ENCODE measurements at regions not wholly inside any gene's neighbourhood (a gene's known extent, or its start where the extent isn't known, plus 50 kb on each side); places are given as distances from the start of the nearest gene placed in this dataset.

DNA sequence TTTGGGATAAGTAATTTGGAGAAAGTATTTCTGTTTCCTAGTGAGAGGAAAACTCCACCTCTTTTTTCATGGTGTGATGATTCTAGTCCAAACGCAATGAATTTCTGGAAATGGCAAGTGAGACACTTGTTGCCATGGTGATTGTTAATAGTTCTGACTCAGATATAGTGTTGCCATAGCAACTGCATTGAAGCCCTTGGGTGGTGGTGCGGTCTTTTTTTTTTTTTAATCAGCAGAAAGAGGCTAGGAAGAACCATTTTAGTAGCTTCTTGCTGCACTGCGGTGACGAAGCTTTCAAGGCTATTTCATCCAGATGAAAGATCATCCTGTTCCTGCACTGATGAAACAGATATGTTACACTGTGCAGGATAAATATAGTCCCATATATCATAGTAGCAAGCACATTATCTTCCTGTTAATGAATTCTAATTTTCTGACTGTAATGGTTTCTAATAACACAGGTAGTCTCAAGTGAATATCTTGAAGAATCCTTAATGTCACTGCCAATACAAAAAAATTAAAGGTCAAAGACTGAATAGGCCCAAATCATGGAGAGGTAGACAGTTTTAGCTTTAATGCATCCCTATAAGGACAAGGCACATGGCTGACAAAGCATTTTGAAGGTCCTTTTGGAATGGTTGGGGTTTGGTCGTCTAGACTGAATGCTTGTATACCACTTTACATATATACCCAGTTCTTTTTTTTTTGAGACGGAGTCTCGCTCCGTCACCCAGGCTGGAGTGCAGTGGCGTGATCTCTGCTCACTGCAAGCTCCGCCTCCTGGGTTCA, 125.1 kb upstream of the ZBTB20 start:
- FAIRE-seq (no peak), DNase-seq (no peak)
- Histone ChIP-seq H3K27ac (ENCODE audit: low read depth in 2 of 2, low read length in 2 of 2) (no peak overlapping the region), H3K9me3 (ENCODE audit: control insufficient read depth in 2 of 3, insufficient read depth in 1 of 3, low read length in 3 of 3) (no peaks in the 10 kb centered on the region), H3K27me3 (ENCODE audit: control insufficient read depth, insufficient read depth, low read length) (no peaks in the 10 kb centered on the region), H3K4me3 (ENCODE audit: low read length in 3 of 3) (no peak overlapping the region), H3K9ac (ENCODE audit: low read length in 3 of 3) (no peak overlapping the region), H3K4me1 (ENCODE audit: control insufficient read depth in 2 of 3, insufficient read depth in 2 of 3, low read depth in 1 of 3, low read length in 3 of 3) (no peaks in the 10 kb centered on the region), H3K36me3 (ENCODE audit: control insufficient read depth in 2 of 3, insufficient read depth in 3 of 3, low read length in 3 of 3) (no peaks in the 10 kb centered on the region)
- intact Hi-C loops (cut with DNase I), result no loop called here
- TF ChIP-seq CTCF (IDR thresholded peaks at IDR 0.05; ENCODE audit: borderline replicate concordance, extremely low read depth, insufficient read depth), result no peak

DNA sequence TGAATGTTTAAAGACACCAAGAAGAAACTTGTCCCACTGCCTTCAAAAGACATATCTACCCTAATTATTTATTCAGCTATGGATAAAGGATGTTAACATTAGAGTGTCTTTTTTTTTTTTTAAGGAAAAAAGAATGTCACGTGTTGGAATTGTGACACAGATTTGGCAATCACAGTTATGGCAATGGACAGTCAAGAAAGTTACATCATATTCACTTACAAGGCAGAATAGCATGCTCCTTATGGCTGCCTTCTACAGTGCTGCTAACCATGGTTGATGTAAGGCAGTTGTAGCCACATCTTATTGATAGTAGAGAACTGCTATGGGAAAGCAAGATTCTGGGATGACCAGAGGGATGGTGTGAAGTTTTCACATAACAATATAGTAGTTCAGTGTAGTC, 128.8 kb upstream of the ZBTB20 start:
- no peaks in the 10 kb centered on the region for H3K27me3 ChIP-seq (ENCODE audit: control insufficient read depth, insufficient read depth, low read length)
- TF ChIP-seq CTCF (IDR thresholded peaks at IDR 0.05; ENCODE audit: borderline replicate concordance, extremely low read depth, insufficient read depth), result no peak
- no peaks in the 10 kb centered on the region for H3K9me3 ChIP-seq (ENCODE audit: control insufficient read depth in 2 of 3, insufficient read depth in 1 of 3, low read length in 3 of 3)
- FAIRE-seq (no peak), DNase-seq (no peak)
- no peak overlapping the region for H3K4me3 ChIP-seq (ENCODE audit: low read length in 3 of 3)
- no peak overlapping the region for H3K9ac ChIP-seq (ENCODE audit: low read length in 3 of 3)
- H3K36me3 ChIP-seq (ENCODE audit: control insufficient read depth in 2 of 3, insufficient read depth in 3 of 3, low read length in 3 of 3), result no peaks in the 10 kb centered on the region
- H3K27ac ChIP-seq (ENCODE audit: low read depth in 2 of 2, low read length in 2 of 2), result no peak overlapping the region
- intact Hi-C loops (cut with DNase I), result no loop called here
- no peaks in the 10 kb centered on the region for H3K4me1 ChIP-seq (ENCODE audit: control insufficient read depth in 2 of 3, insufficient read depth in 2 of 3, low read depth in 1 of 3, low read length in 3 of 3)

GRCh38 chr3:115279939-115280338, 132.9 kb upstream of the ZBTB20 start:
- H3K27ac ChIP-seq (ENCODE audit: low read depth in 2 of 2, low read length in 2 of 2), result no peak overlapping the region
- no peaks in the 10 kb centered on the region for H3K27me3 ChIP-seq (ENCODE audit: control insufficient read depth, insufficient read depth, low read length)
- DNase-seq (no peak), FAIRE-seq (no peak)
- H3K9ac ChIP-seq (ENCODE audit: low read length in 3 of 3), result no peak overlapping the region
- no peak for TF ChIP-seq CTCF (IDR thresholded peaks at IDR 0.05; ENCODE audit: borderline replicate concordance, extremely low read depth, insufficient read depth)
- H3K9me3 ChIP-seq (ENCODE audit: control insufficient read depth in 2 of 3, insufficient read depth in 1 of 3, low read length in 3 of 3), result no peaks in the 10 kb centered on the region
- intact Hi-C loops (cut with DNase I), result no loop called here
- H3K4me3 ChIP-seq (ENCODE audit: low read length in 3 of 3), result no peak overlapping the region
- no peaks in the 10 kb centered on the region for H3K4me1 ChIP-seq (ENCODE audit: control insufficient read depth in 2 of 3, insufficient read depth in 2 of 3, low read depth in 1 of 3, low read length in 3 of 3)
- no peaks in the 10 kb centered on the region for H3K36me3 ChIP-seq (ENCODE audit: control insufficient read depth in 2 of 3, insufficient read depth in 3 of 3, low read length in 3 of 3)

DNA sequence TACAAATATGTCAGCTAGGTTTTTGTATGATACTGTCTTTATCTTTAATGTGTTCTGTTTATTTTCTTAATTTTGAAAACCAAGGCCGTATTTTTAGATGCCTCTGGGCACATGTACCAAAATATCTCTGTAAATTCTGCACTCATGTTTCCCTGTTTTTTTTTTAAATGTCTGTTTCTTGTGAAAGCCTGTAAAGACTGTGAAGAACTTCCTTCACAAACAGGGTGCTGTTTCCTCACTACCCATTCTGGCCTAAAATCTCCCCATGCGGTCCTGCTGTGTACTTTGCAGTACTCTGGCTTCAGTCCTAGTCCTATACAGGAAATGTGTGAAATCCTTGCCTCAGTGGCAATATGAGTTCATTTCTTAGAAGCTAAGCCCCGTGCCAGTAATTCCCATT, 133.4 kb upstream of the ZBTB20 start:
- intact Hi-C loops (cut with DNase I), result no loop called here
- H3K27ac ChIP-seq (ENCODE audit: low read depth in 2 of 2, low read length in 2 of 2), result no peak overlapping the region
- no peaks in the 10 kb centered on the region for H3K9me3 ChIP-seq (ENCODE audit: control insufficient read depth in 2 of 3, insufficient read depth in 1 of 3, low read length in 3 of 3)
- H3K9ac ChIP-seq (ENCODE audit: low read length in 3 of 3), result no peak overlapping the region
- no peak for TF ChIP-seq CTCF (IDR thresholded peaks at IDR 0.05; ENCODE audit: borderline replicate concordance, extremely low read depth, insufficient read depth)
- no peak for FAIRE-seq
- no peak for DNase-seq
- H3K4me1 ChIP-seq (ENCODE audit: control insufficient read depth in 2 of 3, insufficient read depth in 2 of 3, low read depth in 1 of 3, low read length in 3 of 3), result no peaks in the 10 kb centered on the region
- H3K4me3 ChIP-seq (ENCODE audit: low read length in 3 of 3), result no peak overlapping the region
- H3K36me3 ChIP-seq (ENCODE audit: control insufficient read depth in 2 of 3, insufficient read depth in 3 of 3, low read length in 3 of 3), result no peaks in the 10 kb centered on the region
- H3K27me3 ChIP-seq (ENCODE audit: control insufficient read depth, insufficient read depth, low read length), result no peaks in the 10 kb centered on the region

Data from kidney (tissue), 13 donors.